UCSD-AML1 (cell line): ENCODE measurements at regions not wholly inside any gene's neighbourhood (a gene's known extent, or its start where the extent isn't known, plus 50 kb on each side); places are given as distances from the start of the nearest gene placed in this dataset.
"Not testable (repeated sequence)": the region's sequence is repeated elsewhere in the genome, so short reads cannot be mapped to it uniquely, and the experiment has no call there.

Experiments
- DNase-seq: peaks from one replicate; lab custom pipeline; 2025; ENCODE audit not compliant: unreplicated experiment; lab: John Stamatoyannopoulos, UW

DNA sequence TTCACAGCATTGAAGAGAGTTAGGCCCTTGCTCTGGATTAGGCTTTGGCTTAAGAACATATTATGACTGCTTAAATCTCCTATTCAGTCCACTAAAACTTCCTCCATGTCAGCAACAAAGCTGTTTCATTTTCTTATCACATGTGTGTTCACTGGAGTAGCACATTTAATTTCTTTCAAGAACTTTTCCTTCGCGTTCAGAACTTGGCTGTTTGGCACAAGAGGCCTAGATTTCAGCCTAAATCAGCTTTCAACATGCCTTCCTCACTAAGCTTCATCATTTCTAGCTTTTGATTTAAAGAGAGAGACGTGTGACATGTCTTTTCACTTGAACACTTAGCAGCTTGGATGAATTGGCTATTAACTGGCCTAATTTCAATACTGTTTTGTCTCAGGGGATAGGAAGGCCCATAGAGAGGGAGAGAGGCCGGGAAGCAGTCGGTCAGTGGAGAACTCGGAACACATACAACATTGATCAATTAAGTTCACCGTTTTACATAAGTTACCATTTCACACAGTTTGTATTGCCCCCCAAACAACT, 885.2 kb upstream of the AUTS2 start:
- DNase-seq: no peak

DNA sequence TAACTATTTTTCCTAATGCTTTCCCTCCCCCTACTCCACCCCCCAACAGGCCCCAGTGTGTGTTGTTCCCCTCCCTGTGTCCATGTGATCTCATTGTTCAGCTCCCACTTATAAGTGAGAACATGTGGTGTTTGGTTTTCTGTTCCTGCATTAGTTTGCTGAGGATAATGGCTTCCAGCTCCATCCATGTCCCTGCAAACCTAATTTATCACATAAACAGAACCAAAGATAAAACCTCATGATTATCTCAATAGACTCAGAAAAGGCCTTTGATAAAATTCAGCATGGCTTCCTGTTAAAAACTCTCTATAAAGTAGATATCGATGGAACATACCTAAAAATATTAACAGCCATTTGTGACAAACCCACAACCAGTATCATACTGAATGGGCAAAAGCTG, 884.1 kb upstream of the AUTS2 start:
- not testable (repeated sequence) for DNase-seq

DNA sequence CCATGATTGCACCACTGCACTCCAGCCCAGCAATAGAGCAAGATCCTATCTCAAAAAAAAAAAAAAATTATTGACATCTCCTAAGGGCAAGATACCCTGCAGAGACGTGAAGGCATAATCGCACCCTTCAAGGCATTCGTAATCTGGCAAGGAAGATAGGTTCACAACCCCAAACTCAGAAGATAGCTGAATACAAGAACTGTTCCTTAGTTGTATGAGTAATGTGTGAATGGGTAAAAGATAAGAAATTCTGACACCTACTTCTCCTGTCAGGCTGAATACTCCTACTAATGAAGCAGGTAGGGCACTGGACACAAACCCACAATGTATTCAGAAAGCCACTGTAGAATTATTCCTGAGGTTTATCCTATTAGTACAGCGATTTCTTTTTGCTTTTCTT, 882.4 kb upstream of the AUTS2 start:
- DNase-seq: no peak

DNA sequence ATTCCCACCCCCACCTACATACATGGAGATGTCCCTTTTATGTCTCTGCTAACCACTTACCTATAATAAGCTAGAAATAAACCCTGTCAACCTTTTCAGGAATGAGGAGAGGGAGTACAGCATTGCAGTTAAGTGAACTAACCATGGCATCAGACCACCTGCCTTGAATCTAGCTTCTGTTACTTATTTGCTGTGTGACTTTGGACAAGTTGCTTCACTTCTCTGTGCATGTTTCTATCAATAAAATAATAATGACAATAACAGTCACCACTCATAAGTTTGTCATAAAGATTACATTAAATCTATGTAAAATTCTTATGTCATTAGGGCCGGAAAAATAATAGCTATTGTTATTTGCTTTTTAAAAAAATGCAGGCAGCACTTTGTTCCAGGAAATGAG, 881.1 kb upstream of the AUTS2 start:
- no peak for DNase-seq

DNA sequence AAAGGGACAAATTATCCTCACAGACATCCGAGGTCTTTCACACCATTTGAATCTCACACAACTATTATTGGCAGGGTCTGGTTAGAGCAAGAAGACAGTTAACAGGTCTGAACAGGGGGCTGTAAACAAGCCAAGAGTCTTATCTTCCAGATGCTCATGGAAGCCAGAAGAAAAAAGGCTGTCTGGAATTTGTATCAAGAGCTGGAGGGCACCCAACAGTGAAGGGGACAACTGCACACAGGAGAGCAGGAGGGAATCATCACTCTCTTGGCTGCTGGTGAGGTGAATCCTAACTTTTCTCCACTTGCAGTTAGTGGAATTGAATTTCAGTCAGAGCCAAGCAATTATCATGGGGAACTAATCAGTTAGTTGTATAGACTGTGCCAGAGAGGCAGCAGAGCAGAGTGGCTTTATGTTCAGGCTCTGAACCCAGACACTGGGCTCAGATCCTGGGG, 880.2 kb upstream of the AUTS2 start:
- DNase-seq: no peak

DNA sequence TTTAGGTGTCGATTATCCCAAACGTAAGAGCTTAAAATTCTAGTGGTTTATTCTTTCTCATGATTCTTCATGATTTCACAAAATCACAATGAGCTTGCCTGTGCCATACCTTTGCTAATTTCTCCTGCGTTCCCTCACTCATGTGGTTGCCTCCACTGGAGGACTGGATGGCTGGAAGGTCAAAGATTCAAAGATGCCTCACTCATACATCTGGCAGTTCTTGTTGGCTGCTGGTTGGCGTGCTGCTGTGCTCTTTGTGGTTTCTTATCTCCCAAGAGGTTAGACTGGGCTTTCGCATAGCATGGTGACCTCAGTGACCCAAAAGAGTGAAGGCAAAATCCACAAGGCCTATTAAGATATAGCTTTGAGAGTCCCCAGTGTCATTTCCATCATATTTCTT, 877.6 kb upstream of the AUTS2 start:
- DNase-seq: no peak

DNA sequence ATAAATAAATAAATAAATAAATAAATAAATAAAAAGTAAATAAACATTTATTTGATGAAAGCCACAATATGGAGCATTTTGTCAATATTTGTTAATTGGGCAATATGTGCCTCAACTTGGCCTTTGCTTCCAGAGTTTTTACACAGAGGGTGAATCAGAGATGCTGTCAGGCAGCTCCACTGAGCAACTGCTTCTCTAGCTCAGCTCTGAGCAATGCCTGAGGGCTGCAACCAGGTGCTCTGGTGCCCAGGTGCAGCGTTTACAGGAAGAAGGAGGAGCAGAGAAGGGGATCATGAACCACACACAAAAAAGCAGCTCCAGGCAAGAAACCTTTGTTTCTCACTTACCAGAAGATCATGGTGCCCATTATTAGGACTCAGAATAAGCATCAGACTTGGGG, 876.2 kb upstream of the AUTS2 start:
- no peak for DNase-seq

DNA sequence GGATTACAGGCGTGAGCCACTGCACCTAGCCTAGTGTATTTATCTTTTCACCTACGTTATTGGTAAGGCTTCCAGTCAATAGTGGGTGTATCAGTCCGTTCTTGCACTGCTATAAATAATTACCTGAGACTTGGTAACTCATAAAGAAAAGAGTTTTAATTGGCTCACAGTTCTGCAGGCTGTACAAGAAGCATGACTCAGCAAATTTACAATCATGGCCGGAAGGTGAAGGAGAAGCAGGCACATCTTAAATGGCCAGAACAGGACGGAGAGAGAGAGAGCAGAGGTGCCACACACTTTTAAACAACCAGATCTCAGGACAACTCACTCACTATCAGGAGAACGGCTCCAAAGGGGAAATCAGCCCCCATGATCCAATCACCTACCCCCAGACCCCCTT, 873.3 kb upstream of the AUTS2 start:
- DNase-seq: no peak

DNA sequence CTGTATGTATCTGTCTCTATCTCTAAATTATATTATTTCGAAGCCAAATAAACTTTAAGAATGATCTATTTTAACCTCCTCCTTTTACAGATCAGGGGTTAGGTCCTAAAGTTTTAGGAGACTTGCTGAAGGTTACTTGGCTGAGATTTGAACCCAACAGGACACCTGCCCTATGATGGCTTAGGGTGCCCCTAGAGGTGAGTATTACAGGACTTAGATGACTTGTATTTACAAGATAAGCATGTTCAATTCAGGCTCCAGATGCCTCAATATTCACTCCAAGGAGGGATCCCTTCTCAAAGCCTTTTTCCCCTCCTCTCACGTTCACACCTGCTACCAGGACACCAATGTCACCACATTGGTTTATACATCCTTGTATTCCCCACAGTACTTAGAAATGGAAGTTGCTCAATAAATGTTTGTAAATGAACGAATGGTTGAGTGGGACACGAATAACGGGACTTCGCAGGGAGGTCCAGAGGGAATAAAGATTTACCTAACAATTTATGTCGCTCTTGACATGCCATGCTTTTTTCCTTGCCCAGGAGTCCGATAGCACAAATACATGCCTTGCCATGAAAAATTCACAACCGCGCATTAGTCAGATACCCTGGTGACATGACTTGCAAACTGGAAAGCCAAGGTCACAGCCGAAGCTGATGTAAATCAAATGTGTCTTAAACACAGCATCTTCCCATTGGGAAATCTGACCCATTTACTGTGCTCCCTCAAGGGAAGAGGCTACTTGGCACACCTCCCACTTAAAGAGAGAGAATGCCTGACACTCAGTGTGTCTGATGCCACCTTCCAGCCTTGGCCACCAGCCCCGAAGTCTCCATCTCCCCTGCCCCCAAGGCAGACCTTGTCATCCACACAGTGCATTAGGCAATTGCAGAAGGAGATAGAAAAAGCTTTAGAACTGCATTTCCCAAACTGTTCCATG, 872.2 kb upstream of the AUTS2 start:
- DNase-seq: no peak

DNA sequence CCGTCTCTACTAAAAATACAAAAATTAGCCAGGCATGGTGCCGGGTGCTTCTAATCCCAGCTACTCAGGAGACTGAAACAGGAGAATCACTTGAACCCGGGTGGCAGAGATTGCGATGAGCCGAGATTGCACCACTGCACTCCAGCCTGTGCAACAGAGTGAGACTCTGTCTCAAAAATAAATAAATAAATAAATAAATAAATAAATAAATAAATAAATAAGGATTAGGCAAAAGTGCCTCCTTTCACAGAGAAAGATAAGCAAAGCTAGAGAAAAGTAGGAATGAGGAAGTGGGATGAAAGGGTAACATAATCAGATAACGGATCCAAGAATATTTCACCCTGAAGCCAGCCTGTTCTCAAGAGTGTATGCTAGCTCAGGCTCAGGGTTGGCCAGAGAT, 869.6 kb upstream of the AUTS2 start:
- DNase-seq: not testable (repeated sequence)

DNA sequence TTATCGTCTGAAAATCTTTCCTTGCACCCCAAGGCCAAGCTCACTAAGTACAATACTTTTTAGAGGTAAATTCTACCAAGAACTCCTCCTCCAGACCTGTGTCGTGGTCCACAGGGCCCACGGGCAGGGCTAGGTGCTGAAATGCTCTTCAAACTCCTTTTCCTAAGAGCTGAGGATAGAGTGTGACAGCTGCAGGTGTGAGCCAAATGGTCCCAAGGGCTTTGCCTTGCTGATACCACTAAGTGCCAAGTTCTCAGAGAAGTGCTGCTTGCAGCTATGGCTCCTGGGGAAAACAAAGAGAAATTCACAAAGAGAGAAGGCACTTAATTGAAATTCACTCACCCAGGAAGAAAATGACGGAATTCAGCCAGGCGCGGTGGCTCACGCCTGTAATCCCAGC, 868.9 kb upstream of the AUTS2 start:
- DNase-seq: no peak

DNA sequence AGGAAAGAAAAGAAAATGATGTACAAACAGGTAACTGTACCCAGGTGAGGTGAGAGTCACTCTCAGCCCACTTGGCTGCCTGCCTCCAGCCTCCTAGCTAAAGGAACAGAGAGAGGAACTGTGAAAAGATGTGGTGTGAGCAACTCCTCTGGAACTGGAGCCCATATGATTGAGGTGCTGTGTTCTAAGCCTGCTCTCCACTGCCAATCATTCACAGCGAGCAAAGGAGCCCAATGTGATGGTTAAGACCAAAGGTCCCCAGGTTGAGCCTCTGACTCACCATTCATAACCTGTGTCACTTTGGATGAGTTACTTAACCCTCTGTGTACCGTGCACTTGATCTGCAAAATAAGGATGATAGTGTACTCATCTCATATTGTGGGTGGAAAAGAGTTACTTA, 868.1 kb upstream of the AUTS2 start:
- no peak for DNase-seq

DNA sequence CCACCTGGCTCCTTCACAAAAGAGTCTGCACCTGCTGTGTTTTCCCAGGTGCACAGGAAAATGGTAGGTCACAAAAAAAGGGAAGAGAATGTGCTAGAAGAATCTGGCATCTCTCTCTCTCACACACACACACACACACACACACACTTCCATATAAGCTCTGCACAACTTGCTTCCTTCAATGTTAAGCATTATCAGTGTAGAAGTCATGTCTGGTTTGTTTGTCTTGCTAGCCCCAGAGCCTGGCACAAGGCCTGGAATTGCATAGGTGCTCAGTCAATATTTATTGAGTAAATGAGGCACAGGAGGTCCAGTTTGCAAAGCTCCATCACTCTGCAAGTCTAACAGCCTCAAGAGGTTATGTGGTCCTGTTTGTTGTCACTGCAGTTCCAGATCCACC, 867.3 kb upstream of the AUTS2 start:
- no peak for DNase-seq

DNA sequence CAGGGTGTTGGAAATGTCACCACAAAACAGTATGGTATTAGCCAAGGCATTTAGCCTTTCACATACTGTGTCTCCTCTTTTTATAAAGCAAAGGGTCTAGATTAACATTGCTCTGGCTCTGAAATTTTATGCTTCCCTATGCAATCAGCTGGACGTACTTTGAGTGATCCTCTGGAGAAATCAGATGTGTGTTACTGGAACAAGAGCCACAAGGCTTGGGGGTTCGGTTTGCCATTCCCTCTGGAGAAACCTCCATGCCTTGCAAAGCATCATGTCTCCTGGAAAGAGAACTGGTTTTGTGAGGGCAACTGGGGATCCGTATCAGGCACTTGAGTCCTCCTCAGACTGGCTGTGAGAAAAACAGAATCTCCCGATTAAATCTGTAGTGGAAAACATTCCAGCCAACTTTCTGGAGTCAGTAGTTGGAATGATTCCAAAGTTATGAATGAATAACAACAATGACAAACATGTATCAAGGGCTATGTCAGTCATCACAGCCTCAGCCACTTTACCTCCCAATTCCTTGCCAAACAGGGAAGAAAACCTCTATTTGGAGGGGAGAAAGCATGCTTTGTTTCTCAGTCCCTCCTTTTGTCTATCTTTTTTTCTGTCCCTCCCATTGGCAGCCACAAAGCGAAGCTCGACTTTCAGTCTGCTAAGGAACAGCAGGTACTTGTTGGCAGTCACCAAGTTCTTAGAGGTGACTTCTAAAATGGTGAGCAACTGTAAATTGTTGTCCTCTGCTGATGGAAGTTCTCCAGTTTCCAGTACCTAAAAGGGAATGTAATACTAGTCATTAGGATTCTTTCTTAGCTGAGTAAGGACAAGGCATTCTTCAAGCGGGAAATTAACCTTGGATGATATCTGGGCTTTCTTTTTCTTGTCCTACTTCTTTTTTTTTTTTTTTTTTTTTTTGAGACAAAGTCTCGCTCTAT, 864.8 kb upstream of the AUTS2 start:
- no peak for DNase-seq

DNA sequence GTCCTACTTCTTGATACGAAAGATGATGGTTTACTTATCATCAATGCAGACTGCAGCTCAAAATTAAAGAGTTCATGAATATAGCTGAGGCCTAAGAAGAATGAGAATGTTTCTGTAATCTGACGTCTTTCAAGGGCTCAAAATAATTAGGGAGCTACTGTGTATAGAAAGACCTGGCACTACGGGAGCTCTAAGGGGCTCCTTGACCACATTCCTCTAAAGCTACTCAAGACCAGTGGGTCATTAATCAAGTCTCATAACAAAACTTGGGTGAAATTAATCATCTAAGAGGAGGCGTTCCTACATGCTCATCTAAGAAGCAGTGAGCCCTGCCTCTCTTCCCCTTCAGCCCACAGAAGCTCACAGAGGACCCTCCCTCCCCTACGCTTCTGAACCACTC, 863.8 kb upstream of the AUTS2 start:
- no peak for DNase-seq

DNA sequence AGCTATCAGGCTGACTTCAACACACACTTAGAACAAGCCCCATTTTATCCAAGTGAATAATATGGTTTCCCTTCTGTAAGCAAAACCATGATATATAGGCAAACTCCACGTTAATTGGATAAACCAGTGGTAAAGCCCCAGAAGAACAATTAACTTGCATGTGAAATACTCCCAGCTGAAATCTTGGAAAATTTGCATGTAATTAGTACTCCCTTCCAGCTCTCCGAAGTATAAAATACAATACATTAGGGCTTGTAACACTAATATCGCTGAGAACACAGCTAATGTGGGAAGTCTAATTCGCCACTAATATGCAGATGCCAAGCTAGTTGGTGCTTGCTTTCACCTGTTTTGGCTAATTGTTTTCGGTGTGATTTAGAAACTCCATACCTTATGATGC, 859.0 kb upstream of the AUTS2 start:
- DNase-seq: no peak

DNA sequence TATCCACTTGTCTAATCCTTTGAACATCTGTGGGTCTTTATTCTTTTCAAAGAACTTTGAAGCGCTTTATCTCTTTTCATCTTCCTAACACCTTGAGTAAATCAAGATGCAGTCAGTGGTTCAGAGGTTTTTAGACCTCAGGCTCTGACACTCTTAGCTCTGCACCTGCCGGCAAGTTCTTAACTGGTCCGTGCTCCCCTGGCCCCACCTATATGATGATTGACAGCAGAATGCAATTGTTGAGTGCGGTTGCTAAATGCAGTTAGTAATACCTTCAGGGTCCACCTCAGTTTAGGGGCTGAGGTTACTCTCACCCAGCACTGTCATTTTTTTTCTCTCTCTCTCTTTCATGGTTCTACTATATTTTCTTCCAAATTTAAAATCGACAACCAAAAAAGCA, 854.2 kb upstream of the AUTS2 start:
- DNase-seq: no peak

DNA sequence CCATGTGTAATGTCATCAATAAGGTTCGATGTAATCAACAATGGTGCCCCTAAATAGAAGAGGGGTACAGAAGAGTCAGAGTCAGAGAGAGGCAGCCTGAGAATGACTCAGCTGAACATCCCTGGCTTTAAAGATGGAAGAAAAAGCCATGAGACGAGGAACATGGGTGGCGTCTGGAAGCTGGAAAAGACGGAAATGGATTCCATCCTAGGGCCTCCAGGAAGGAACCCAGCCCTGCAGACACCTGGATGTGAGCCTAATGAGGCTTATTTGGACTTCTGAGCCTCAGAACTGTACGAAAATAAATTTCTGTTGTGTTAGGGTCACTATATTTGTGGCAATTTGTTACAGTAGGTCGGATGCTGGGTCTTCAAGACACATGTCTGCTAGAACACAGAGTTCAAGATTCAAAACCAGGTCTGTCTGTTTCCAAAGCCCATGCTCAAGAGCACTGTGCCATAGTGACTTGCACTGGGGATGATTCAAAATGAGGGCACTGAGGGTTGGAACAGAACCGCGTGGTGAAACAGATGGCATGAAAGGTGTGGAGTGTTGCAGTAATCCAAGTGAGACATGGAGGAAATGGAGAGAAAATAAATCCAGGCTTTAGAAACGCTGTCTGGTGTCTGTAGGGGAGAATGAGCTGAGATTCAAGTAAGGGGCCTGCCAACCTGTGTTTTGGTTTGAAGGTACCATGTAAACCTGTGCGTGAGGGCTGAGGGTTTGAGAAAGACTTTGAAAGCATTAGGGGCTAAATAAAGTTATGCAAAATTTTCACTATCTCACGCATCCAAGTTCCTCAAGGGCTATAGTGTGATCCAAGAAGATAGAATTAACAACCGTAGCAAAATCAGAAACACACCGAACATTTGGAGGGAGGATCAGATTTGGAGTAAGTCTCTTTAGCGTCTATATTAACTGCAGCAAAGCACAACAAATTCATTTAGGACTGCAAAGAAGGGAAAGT, 849.1 kb upstream of the AUTS2 start:
- no peak for DNase-seq

DNA sequence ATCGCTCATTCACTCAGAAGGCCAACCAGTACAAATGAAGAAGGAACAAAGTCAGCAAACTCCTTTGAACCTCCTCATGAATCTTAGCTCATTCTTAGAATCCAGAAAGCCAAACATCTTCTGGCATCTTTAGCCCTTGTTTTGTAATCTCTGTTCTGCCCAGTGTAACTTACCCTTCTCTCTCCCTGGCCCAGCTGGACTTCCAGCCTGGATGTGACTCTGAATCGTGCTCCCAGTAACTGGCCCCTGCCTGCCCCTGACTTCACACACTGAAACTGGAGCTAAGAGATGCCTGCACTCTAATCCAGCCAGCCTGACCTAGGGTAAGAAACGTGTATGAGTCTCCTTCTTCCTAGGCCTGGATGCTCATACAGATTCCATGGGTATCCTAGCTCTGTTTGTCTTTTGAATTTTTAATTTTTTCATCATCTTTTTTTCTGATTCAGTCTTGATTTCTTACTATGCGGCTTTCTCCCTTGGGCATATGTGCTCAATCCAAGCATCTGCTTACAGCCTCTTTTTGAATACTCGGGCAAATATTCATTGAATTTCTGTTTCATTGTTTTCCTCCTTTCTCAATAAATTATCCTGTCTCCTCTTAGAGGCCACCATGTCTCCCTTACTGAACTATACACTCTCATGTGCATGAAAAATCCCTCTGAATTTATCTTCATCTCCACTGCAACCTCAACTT, 845.6 kb upstream of the AUTS2 start:
- DNase-seq: no peak

DNA sequence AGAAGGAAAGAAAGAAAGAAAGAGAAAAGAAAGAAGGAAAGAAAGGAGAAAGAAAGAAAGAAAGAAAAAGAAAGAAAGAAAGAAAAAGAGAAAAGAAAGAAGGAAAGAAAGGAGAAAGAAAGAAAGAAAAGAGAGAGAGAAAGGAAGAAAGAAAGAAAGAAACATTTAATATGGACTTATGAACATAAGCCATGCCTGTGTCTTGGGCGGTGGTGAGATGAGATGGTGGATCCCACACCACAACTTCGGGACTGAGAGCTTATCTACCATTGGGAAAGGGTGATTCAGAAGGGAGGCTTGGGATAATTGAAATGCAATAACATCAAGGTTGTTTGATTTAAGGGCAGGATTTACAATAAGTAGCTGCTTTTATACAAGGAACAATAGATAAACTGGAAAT, 843.9 kb upstream of the AUTS2 start:
- DNase-seq: no peak
